ENCODE measurements at regions not wholly inside any gene's neighbourhood (a gene's known extent, or its start where the extent isn't known, plus 50 kb on each side); places are given as distances from the start of the nearest gene placed in this dataset.

GRCh38 chr4:13248621-13249298, 235.4 kb downstream of the RAB28 start:
- no peak for DNase-seq

GRCh38 chr4:13246107-13246506, 238.0 kb downstream of the RAB28 start:
- no peak for DNase-seq

- no peak for DNase-seq
These were observed 239.7 kb downstream of the RAB28 start for GRCh38 chr4:13244444-13244843.

GRCh38 chr4:13243152-13243551, 241.0 kb downstream of the RAB28 start:
- no peak for DNase-seq

GRCh38 chr4:13240066-13240465, 244.1 kb downstream of the RAB28 start:
- peak; percentile 4 for DNase-seq

- DNase-seq: no peak
These were observed 245.2 kb downstream of the RAB28 start for GRCh38 chr4:13238936-13239335.

- DNase-seq: no peak
These were observed 247.7 kb downstream of the RAB28 start for GRCh38 chr4:13236485-13236884.

- no peak for DNase-seq
These were observed 250.4 kb downstream of the RAB28 start for GRCh38 chr4:13233755-13234154.

GRCh38 chr4:13219971-13220370, 264.2 kb downstream of the RAB28 start:
- no peak for DNase-seq

GRCh38 chr4:13218326-13218958, 265.7 kb downstream of the RAB28 start:
- no peak for DNase-seq

GRCh38 chr4:13215560-13215959, 268.6 kb downstream of the RAB28 start:
- DNase-seq: no peak

GRCh38 chr4:13212936-13213335, 271.2 kb downstream of the RAB28 start:
- DNase-seq: no peak

- no peak for DNase-seq
These were observed 274.5 kb downstream of the RAB28 start for GRCh38 chr4:13209600-13209999.

- DNase-seq: no peak
These were observed 275.5 kb downstream of the RAB28 start for GRCh38 chr4:13208558-13209193.

GRCh38 chr4:13207226-13207625, 276.9 kb downstream of the RAB28 start:
- DNase-seq: no peak

GRCh38 chr4:13203101-13203500, 281.0 kb downstream of the RAB28 start:
- DNase-seq: no peak

- DNase-seq: no peak
These were observed 281.4 kb downstream of the RAB28 start for GRCh38 chr4:13202701-13203100.

- no peak for DNase-seq
These were observed 282.9 kb downstream of the RAB28 start for GRCh38 chr4:13201241-13201640.

GRCh38 chr4:13196721-13197120, 287.4 kb downstream of the RAB28 start:
- DNase-seq: no peak

GRCh38 chr4:13193662-13194061, 290.5 kb downstream of the RAB28 start:
- no peak for DNase-seq

GRCh38 chr4:13190093-13190721, 293.9 kb downstream of the RAB28 start:
- no peak for DNase-seq

GRCh38 chr4:13184199-13184598, 299.9 kb downstream of the RAB28 start:
- no peak for DNase-seq

GRCh38 chr4:13182133-13182532, 302.0 kb downstream of the RAB28 start:
- DNase-seq: no peak

- DNase-seq: no peak
These were observed 302.5 kb downstream of the RAB28 start for GRCh38 chr4:13181681-13182080.
